GM21723 (cell line): ENCODE measurements at regions not wholly inside any gene's neighbourhood (a gene's known extent, or its start where the extent isn't known, plus 50 kb on each side); places are given as distances from the start of the nearest gene placed in this dataset.

Source experiments
- ATAC-seq: cut with Tn5 transposase; IDR thresholded peaks from one replicate; pipeline ENCODE4 v1.9.1; 2021; ENCODE audit warnings: mild to moderate bottlenecking, moderate library complexity; ENCODE audit not compliant: unreplicated experiment

DNA sequence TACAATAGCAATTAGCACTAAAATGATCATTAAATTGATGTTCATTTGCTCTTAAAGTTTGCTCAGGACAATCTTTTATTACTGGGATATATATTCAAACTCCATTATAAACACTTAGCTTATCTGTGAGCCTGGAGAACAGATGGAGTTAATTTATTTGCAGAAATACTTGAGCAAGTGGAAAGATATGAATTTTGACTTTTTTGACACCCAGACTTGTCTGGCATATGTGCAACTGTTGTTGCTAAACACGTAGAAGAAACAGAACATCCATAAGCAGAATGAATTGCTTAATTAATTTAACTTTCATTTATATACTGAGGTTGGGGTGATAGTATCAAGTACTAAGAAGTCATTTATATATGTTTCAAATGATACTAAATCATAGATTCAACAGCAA is 820.7 kb upstream of the TYRP1 start:
- ATAC-seq: no peak

DNA sequence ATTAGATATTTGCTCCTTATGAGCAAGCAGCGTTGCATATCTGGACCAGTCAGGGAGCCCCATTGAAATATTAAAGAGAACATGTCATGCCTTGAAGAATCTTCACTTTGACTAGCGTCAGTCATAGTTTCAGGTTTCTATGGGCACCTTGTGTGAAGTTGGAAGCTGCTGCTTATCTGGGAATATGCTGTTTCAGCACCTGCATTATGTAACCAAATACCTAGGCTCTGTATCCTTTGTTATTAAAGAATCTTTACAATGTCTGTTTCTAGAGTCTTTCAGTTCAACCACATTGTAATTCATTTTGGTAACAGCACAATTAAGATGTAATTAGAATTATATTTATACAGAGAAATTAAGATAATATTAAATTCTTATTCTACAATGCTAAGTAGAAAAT is 818.8 kb upstream of the TYRP1 start:
- ATAC-seq: no peak

DNA sequence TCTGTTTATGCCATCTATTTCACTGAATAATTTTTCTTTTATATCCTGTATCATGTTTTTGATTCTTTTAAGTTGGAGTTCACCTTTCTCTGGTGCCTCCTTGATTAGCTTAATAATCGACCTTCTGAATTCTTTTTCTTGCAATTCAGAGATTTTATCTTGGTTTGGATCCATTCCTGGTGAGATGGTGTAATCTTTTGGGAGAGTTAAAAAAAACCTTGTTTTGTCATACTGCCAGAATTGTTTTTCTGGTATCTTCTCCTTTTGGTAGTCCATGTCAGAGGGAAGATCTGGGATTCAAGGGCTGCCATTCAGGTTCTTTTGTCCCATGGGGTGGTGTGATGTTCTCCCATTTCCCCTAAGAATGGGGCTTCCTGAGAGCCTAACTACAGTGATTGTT is 800.8 kb upstream of the TYRP1 start:
- ATAC-seq: no peak

DNA sequence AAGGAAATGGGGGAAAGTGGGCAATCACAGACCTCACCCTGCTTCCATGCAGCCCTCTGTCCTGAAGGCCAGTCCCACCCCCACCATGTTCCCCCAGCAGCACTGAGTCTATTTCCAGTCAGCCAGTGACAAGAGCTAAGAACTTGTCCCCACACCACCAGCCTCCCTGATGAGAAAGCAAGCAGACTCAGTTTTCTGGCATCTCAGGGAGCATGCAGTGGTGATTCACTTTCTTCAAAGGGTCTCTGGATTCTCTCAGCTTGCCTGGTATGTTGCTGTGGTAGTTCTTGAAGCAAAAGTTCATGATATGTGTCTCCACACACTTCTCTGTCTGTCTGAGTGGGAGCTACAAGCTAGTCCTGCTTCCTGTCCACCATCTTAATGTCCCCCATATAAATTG is 799.9 kb upstream of the TYRP1 start:
- ATAC-seq: no peak

DNA sequence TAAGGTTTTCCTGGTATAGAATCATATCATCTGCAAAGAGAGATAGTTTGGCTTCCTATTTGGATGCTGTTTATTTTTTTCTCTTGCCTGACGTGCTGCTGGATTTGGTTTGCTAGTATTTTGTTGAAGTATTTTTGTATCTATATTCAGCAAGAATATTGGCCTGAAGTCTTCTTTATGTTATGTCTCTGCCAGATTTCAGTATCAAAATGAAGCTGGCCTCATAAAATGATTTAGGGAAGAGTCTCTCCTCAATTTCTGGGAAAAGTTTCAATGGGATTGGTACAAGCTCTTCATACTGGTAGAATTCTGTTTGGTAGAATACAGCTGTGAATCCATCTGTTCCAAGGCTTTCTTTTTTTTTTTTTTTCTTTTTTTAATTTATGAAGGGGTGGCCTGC is 799.0 kb upstream of the TYRP1 start:
- no peak for ATAC-seq

DNA sequence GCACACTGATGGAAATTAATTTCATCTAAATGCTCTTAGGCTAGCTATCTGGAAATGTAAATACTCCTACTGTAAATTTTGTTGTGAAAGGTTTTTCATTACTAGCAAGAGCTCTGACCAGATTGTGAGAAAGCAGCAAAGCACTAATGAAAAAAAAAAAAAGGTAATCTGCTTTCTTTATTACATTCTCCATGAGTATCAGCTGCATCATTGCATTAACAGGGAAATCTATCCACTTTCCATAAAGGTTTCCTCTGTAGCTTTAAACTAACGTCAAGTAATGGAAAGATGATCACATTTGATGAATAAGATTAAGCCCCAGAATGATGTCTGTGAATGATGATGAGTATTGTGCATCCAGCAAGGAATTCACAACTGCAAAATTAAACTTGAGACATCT is 790.6 kb upstream of the TYRP1 start:
- ATAC-seq: no peak

DNA sequence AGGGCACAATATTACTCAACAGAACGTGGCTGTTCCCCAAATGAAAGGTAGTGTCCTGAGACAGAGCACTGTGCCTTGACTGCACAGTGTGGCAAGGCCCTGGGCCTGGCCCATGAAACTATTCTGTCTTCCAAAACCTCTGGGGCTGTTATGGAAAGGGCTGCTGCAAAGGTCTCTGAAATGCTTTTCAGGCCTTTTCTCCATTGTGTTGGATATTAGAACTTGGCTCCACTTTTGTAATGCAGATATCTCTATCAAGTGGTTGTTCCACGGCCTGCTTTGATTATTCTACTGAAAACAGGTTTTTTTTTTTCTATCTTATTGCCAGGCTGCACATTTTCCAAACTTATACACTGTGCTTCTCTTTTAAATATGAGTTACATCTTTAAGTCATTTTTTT is 777.5 kb upstream of the TYRP1 start:
- no peak for ATAC-seq

DNA sequence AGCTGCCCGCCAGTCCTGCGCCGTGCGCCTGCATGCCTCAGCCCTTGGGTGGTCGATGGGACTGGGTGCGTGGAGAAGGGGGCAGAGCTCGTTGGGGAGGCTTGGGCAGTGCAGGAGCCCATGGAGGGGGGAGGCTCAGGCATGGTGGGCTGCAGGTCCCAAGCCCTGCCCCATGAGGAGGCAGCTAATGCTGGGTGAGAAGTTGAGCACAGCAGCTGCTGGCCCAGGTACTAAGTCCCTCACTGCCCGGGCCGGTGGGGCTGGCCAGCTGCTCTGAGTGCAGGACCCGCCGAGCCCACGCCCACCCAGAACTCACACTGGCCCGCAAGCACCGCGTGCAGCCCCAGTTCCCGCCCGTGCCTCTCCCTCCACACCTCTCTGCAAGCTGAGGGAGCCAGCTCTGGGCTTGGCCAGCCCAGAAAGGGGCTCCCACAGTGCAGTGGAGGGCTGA is 764.3 kb upstream of the TYRP1 start:
- ATAC-seq: no peak

DNA sequence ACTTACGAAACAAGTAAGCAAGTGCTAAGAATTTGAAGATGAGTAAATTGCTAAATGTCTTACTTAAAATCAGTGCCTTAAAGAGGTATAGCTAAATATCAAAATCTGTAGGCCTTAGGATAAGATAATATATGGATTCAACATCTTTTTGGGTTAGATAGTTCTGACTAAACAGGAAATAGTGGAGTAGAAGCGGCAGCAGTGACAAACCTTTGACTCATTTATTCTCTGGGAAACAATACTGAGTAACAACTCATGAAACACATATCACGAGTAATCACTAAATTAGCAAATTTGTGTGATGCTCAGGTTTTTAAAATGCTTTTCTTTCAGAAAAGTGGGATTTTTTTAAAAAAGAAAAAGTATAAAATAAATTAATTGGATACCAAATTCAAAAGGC is 762.1 kb upstream of the TYRP1 start:
- no peak for ATAC-seq

DNA sequence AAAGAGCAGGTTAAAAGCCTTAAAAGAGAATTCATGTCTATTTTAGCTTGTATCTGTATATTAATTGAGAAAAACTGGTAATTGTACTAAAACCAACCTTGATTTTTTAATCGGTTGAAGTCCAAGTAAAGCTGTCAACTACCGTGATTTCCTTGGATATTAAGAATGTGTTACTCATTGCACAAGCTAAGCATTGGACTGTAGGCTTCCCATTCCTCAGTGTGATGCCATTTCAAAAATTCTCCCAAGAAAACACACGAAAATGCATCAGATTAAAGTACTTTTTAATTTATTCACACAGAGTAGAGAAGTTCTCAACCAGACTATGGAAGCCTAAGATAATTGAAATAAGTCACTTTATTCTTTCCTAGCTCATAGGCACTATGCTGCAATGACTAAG is 761.4 kb upstream of the TYRP1 start:
- no peak for ATAC-seq

DNA sequence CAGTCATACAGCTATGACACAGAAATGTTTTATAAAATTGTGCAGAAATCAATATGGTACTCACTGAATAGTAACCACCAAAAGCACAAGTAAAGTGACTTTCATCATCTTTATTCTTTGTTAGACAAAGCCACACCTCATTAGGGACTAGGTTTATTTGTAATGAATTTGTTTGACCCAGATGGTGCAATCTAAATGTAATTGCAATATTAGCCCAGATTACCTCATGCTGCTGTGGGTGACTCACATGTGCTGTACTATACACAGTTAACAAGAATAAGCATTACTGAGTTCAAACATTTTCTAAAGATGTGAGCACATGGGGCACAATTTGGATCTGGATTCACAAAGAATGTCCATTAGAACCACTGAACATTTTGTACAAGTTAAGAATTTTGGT is 759.3 kb upstream of the TYRP1 start:
- no peak for ATAC-seq

DNA sequence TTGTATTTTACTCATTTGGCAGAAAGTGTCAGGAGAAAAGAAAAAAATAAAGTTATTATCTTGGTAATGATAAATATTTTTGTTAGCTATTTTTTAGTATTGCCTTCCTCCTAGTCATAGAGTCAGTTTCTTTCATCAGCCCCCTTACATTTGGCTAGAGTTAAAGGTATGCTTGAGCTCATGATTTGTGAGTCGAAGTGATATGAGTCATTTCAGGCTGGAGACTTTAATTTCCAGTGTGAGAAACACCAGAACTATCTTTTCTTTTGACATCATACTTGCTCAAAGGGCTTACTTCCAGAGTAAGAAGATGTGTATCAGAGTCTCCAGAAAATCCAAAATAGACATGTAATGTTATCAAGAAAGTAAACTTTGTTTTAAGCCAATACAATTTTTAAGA is 746.7 kb upstream of the TYRP1 start:
- ATAC-seq: no peak

DNA sequence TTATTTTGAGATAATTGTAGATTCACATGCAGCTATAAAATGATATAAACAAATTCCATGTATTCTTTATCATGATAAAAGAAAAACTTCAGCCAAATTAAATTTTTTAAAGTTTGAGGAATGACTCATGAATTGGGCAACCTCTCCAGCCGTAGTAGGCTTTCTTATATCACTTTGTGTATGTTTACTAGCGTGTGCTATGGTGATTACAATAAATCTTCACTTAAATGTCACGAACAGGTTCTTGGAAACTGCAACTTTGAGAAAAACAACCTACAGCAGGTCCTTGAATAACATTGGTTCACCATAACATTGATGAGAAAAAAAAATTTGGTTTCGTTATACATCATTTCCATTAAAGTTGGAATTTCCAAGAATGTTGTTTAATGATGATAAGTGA is 730.9 kb upstream of the TYRP1 start:
- ATAC-seq: no peak

DNA sequence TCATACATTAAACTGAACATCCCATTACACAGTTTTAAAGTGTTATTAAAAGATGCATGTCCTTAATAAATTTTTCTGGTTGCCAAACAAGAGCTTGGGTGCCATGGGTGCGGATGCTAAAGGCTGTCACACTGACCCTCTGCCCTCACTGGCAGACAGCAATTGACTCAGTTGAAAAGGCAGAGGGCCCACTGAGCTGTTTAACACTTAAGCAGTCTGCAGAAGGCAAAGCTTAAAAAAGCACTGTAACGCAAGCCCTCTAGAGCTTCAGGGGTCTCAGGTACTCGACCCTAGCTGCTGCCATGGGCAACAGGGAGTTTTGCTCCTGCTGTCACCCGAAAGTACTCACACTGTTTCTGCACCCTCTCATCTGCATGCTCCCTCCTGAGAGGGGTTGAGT is 726.4 kb upstream of the TYRP1 start:
- no peak for ATAC-seq

DNA sequence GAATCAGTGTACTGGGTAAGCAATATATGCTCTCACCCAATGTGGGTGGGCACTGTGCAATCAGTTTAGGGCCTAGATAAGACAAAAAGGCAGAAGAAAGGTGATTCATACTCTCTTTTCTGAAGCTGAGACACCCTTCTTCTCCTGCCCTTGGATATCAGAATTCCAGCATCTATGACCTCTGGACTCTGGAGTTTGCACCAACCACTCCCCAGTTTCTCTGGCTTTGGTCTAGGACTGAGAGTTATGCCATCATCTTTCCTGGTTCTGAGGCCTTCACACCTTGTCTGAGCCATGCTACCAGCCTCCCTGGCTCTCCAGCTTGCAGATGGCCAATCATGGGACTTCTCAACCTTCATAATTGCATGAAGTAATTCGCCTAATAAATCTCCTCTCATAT is 724.6 kb upstream of the TYRP1 start:
- no peak for ATAC-seq

DNA sequence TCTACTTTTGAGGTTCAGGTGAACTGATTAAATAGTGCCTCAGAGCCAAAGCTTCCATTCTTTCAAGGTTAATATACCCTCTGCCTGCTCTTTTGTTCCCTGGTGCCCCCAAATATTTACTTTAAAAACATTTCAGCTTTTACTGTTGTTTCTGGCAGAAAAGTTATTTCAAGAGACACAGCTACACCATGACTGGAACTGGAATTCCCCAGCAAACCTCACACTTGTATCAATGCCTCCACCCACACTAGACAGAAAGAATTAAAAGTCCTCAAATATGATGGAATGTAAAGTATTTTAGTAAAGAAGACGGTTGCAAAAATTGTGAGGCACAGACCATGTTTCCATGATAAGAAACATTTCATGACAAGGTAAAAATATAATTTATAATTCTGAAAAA is 720.2 kb upstream of the TYRP1 start:
- ATAC-seq: no peak

DNA sequence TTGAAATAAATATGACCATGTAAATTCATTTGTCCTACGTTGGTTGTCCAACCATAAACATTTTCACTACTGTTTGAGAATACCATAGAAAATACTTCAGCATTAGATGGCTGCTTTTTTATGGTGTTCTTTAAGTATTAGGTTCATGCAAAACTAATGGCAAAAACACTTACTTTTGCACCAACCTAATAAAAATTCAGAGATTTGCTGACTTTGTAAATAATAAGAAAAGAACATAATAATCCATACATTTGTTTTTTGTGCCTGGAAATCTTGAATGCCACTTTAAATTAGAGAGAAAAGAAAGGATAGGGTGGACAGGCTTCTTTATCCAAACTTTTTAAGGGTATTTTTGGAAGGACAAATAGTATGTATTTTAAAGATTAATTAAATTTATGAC is 719.7 kb upstream of the TYRP1 start:
- no peak for ATAC-seq

DNA sequence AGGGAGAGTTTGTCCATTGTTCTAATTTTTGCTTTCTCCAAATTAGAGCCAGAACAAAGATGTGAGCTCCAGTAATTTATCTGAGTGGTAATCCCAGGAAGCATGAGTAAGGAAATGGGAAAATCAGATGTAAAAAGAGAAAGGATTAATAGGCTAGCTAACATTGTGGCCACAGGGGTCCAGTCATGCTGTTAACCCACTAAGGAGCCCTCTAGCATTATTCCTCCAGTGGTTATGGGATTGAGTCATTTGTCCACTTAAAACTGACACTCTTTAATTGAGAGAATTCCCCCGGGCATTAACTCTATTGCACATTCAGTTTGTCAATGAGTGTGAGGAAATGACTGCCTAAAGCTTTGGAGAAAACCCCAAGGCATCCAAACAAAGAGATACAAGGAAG is 700.3 kb upstream of the TYRP1 start:
- ATAC-seq: no peak

DNA sequence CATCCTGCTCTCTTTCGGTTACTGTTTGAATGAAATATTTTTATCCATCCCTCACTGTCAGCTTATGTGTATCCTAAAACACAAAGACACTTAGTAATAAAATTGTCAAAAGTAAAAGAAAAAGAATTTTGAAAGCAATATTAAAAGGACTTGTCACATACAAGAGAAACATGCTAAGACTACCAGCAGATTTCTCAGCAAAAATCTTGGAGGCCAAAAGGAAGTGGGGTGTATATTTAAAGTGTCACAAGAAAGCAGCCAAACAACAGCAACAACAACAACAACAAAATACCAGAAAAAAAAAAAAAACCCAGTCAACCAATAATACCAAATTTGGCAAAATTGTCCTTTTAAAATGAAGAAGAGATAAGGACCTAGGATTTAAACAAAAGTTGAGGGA is 678.7 kb upstream of the TYRP1 start:
- no peak for ATAC-seq

DNA sequence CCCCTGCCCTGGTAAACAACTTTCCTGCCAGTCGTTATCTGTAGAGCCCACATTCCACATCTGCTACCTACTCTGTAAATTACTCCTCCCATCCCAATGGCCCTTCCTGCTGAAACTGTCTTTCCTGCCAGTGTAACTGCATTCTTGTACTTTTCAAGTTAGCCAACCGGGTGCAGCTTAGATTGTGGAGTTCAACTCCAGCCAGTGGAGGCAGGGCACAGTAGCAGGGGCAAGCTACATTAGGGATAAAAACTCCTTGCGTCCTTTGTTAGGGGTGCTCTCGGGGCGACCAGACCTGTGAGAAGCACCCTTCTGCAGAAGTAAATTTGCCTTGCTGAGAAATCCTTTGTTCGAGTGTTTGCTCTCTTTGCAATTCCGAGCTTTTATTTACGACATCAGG is 639.0 kb upstream of the TYRP1 start:
- no peak for ATAC-seq

DNA sequence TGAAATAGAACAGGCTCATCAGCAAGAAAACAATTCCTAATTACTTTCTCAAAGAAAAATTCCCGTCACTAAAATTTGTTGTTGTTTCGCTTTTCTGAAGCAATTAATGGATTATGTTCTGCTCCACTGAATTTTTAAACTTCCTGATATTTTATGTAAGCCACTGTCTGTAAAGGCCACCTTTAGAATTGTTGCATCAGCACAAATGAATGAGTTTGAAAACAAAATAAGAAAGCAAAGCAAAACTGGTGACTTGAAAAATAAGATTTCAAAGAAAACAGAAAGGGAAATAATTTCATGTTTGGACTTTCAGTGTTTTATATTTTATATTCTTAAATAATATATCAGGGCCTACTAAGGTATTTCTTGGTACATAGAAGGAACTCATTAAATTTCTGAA is 636.3 kb upstream of the TYRP1 start:
- ATAC-seq: no peak

DNA sequence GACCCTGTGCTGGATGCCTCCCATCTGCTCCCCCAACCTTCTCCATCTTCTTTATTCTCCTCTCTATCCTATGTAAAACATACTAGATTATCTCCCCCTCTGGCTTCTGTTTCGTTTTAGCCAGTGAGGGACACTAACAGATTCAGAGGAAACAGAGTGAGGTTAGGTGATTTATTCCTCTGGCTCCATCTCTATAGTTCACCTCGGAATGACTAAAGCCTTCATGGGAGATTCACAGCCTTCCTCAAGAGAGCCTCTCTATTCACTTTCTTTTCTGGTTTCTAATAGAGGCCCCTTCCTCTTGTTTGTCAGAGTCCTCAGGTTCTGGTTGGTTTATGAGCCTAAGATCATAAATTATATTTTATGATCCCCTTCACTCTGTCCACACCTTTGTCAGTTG is 633.1 kb upstream of the TYRP1 start:
- no peak for ATAC-seq

DNA sequence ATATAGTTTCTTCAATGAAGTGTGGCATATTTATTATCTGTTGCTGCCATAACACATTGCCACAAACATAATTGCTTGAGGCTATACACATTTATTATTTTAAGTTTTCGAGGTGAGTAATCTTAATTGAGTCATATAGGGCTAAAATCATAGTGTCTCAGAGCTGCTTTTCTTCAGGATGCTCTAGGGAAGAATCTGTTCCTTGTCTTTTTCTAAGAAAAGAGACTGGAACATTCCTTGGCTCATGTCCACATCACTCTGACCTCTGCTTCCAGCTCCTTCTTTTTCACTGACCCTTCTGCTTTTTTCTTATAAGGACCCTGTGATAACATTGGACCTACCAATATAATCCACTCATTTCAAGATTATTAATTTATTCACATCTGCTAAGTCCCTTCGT is 632.4 kb upstream of the TYRP1 start:
- no peak for ATAC-seq

DNA sequence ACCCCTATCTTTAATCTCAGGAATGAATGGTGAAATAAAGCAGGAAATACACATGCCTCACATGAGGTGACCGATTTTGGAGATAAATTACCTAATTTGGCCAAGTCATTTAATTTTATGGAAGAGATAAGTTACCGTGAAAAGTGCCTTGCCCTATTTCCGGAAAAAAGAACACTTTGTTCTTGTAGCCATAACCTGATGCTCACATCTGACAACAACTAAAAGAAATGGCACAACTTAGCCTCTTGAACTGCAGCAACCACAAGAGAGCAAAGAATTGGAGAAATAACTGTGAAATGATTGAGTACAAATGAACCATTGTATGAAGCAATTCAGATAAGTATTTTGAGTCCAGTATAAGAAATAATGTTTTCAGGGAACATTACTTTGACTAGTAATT is 628.1 kb upstream of the TYRP1 start:
- no peak for ATAC-seq
